Type B pancreatic cell (in vitro differentiated cells): ENCODE measurements at regions not wholly inside any gene's neighbourhood (a gene's known extent, or its start where the extent isn't known, plus 50 kb on each side); places are given as distances from the start of the nearest gene placed in this dataset.
A peak's percentile ranks its signal among the peaks of the same experiment; 100 is the strongest.

Experiments used
- DNase-seq: peaks from one replicate; pipeline ENCODE4 v3.0.0; 2021; ENCODE audit warnings: mixed read lengths; ENCODE audit not compliant: unreplicated experiment; ENCODE audit errors: extremely low spot score
- H3K27ac Mint-ChIP-seq: 2 replicates; pipeline ENCODE4 v1.8.0; 2021; ENCODE audit warnings: mild to moderate bottlenecking, mixed read lengths
- H3K27me3 Mint-ChIP-seq: 2 replicates; pipeline ENCODE4 v1.8.0; 2021; ENCODE audit warnings: mixed read lengths
- H3K36me3 Mint-ChIP-seq: 2 replicates; pipeline ENCODE4 v1.8.0; 2021; ENCODE audit warnings: mixed read lengths
- H3K4me1 Mint-ChIP-seq: one replicate; pipeline ENCODE4 v1.8.0; 2021; ENCODE audit warnings: mixed read lengths; ENCODE audit not compliant: unreplicated experiment
- H3K4me3 Mint-ChIP-seq: 2 replicates; pipeline ENCODE4 v1.8.0; 2021; ENCODE audit warnings: mild to moderate bottlenecking, mixed read lengths
- H3K9me3 Mint-ChIP-seq: 2 replicates; pipeline ENCODE4 v1.8.0; 2021; ENCODE audit warnings: mixed read lengths
- TF ChIP-seq, protein P1 (sequence below): fragments of 200-600 bp; sonication (generic); conservative IDR thresholded peaks from 2 replicates; pipeline ENCODE4 v1.5.0; 2021; ENCODE audit warnings: antibody characterized with exemption, mild to moderate bottlenecking

DNA sequence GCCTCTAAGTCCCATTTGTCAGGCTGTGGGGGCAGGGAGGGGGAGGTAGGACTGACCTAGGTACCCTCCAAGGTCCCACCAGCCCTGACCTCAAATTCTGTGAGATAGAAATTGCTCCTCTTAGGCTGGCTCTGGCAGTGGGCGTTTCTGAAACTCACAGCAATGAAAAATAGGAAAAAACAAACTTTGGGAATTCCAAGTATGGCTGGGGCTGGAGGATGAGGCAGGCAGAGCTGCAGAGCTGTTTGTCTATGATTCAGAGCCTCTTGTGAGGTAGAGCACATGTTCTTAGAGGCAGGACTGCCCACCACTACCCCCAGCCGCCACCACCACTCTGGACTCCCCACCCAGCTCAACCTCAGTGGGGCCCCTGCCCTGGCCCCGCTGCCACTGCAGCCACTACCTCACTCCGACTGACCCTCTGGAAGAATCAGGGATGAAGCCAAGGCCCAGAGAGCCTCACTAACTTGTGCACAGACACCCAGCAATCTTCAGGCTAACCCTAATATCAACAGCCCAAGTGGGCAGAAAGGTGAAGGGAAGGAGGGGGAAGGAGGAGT, 98.2 kb downstream of the PJA1 start:
- Mint-ChIP-seq H3K9me3 (no peaks in the 10 kb centered on the region), H3K27ac (no peak overlapping the region), H3K36me3 (no peaks in the 10 kb centered on the region), H3K4me1 (peaks cover 8% of the 10 kb centered on the region), H3K4me3 (no peak overlapping the region), H3K27me3 (no peaks in the 10 kb centered on the region)
- peak; percentile 52 for DNase-seq
- TF ChIP-seq, protein P1, sequence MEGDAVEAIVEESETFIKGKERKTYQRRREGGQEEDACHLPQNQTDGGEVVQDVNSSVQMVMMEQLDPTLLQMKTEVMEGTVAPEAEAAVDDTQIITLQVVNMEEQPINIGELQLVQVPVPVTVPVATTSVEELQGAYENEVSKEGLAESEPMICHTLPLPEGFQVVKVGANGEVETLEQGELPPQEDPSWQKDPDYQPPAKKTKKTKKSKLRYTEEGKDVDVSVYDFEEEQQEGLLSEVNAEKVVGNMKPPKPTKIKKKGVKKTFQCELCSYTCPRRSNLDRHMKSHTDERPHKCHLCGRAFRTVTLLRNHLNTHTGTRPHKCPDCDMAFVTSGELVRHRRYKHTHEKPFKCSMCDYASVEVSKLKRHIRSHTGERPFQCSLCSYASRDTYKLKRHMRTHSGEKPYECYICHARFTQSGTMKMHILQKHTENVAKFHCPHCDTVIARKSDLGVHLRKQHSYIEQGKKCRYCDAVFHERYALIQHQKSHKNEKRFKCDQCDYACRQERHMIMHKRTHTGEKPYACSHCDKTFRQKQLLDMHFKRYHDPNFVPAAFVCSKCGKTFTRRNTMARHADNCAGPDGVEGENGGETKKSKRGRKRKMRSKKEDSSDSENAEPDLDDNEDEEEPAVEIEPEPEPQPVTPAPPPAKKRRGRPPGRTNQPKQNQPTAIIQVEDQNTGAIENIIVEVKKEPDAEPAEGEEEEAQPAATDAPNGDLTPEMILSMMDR, result no peak

- H3K27ac Mint-ChIP-seq, result no peak overlapping the region
- peak; percentile 40 for DNase-seq
- no peaks in the 10 kb centered on the region for H3K36me3 Mint-ChIP-seq
- H3K4me1 Mint-ChIP-seq, result peaks cover 8% of the 10 kb centered on the region
- no peak overlapping the region for H3K4me3 Mint-ChIP-seq
- no peaks in the 10 kb centered on the region for H3K9me3 Mint-ChIP-seq
- TF ChIP-seq, protein P1, result no peak
- H3K27me3 Mint-ChIP-seq, result no peaks in the 10 kb centered on the region
Observed at GRCh38 chrX:69066021-69066757, 99.1 kb downstream of the PJA1 start.

GRCh38 chrX:69065451-69065850, 99.8 kb downstream of the PJA1 start:
- Mint-ChIP-seq H3K27me3 (no peaks in the 10 kb centered on the region), H3K27ac (no peak overlapping the region), H3K4me1 (peaks cover 8% of the 10 kb centered on the region), H3K36me3 (no peaks in the 10 kb centered on the region), H3K4me3 (no peak overlapping the region), H3K9me3 (no peaks in the 10 kb centered on the region)
- TF ChIP-seq, protein P1, result no peak
- DNase-seq, result peak; percentile 60

DNA sequence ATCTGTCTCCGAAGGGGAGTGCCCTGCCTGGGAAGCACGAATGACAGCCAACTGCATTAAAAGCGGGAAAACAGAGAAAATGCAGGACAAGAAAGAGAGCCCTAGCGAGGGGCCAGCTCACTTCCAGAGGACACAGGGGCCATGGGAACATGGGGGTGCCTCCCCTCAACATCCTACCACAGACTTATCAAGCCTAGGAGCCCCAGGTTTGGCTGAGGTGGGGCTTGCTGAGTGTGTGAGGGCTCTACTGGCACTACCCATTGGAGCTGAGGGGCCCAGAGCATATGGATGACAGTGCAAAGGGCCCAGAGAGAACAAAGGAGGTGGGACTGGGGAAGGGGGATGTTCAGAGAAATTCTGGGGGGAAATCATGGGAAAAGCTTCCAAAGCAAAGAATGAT, 101.8 kb downstream of the PJA1 start:
- H3K4me3 Mint-ChIP-seq, result no peak overlapping the region
- no peaks in the 10 kb centered on the region for H3K36me3 Mint-ChIP-seq
- peak; percentile 34 for DNase-seq
- H3K27me3 Mint-ChIP-seq, result no peaks in the 10 kb centered on the region
- H3K9me3 Mint-ChIP-seq, result no peaks in the 10 kb centered on the region
- H3K4me1 Mint-ChIP-seq, result peaks cover 8% of the 10 kb centered on the region
- TF ChIP-seq, protein P1, result no peak
- no peak overlapping the region for H3K27ac Mint-ChIP-seq

GRCh38 chrX:69062493-69062892, 102.8 kb downstream of the PJA1 start:
- TF ChIP-seq, protein P1, result no peak
- H3K9me3 Mint-ChIP-seq, result no peaks in the 10 kb centered on the region
- DNase-seq, result peak; percentile 29
- H3K4me1 Mint-ChIP-seq, result peaks cover 5% of the 10 kb centered on the region
- H3K4me3 Mint-ChIP-seq, result no peak overlapping the region
- H3K27ac Mint-ChIP-seq, result no peak overlapping the region
- no peaks in the 10 kb centered on the region for H3K27me3 Mint-ChIP-seq
- no peaks in the 10 kb centered on the region for H3K36me3 Mint-ChIP-seq
